SW480 (cell line): ENCODE measurements at regions not wholly inside any gene's neighbourhood (a gene's known extent, or its start where the extent isn't known, plus 50 kb on each side); places are given as distances from the start of the nearest gene placed in this dataset.

Experiments
- DNase-seq: peaks from one replicate; pipeline ENCODE4 v3.0.0-alpha.2; 2016; ENCODE audit warnings: low spot score

GRCh38 chr16:9412915-9413264 lies 321.4 kb downstream of the HAPSTR1 start:
- DNase-seq, result no peak

GRCh38 chr16:9415545-9415944 lies 324.1 kb downstream of the HAPSTR1 start:
- DNase-seq, result peak; percentile 11

GRCh38 chr16:9417898-9418297 lies 326.5 kb downstream of the HAPSTR1 start:
- DNase-seq, result no peak

GRCh38 chr16:9419161-9419560 lies 327.7 kb downstream of the HAPSTR1 start:
- no peak for DNase-seq

GRCh38 chr16:9422762-9423513 lies 331.5 kb downstream of the HAPSTR1 start:
- no peak for DNase-seq

GRCh38 chr16:9425236-9425635 lies 333.8 kb downstream of the HAPSTR1 start:
- no peak for DNase-seq

GRCh38 chr16:9428355-9429005 lies 337.0 kb downstream of the HAPSTR1 start:
- DNase-seq, result no peak

GRCh38 chr16:9429646-9430330 lies 338.3 kb downstream of the HAPSTR1 start:
- no peak for DNase-seq

- DNase-seq, result no peak
Observed at GRCh38 chr16:9434659-9435058, 343.2 kb downstream of the HAPSTR1 start.

- DNase-seq, result no peak
Observed at GRCh38 chr16:9436175-9436574, 344.7 kb downstream of the HAPSTR1 start.

GRCh38 chr16:9437115-9437514 lies 345.7 kb downstream of the HAPSTR1 start:
- DNase-seq, result no peak

GRCh38 chr16:9438991-9439390 lies 347.5 kb downstream of the HAPSTR1 start:
- DNase-seq, result no peak

- no peak for DNase-seq
Observed at GRCh38 chr16:9441012-9441411, 349.6 kb downstream of the HAPSTR1 start.

GRCh38 chr16:9443864-9444263 lies 352.4 kb downstream of the HAPSTR1 start:
- DNase-seq, result no peak

- no peak for DNase-seq
Observed at GRCh38 chr16:9446471-9447194, 355.2 kb downstream of the HAPSTR1 start.

GRCh38 chr16:9447195-9447551 lies 355.7 kb downstream of the HAPSTR1 start:
- no peak for DNase-seq

- no peak for DNase-seq
Observed at GRCh38 chr16:9447699-9448098, 356.3 kb downstream of the HAPSTR1 start.

- DNase-seq, result no peak
Observed at GRCh38 chr16:9449597-9449996, 358.2 kb downstream of the HAPSTR1 start.

- no peak for DNase-seq
Observed at GRCh38 chr16:9457215-9457614, 365.8 kb downstream of the HAPSTR1 start.

GRCh38 chr16:9458816-9459215 lies 367.4 kb downstream of the HAPSTR1 start:
- no peak for DNase-seq

GRCh38 chr16:9462984-9463383 lies 371.5 kb downstream of the HAPSTR1 start:
- no peak for DNase-seq

- DNase-seq, result no peak
Observed at GRCh38 chr16:9463461-9463860, 372.0 kb downstream of the HAPSTR1 start.

GRCh38 chr16:9465161-9465560 lies 373.7 kb downstream of the HAPSTR1 start:
- no peak for DNase-seq
